IPS-18c (cell line): ENCODE measurements at regions not wholly inside any gene's neighbourhood (a gene's known extent, or its start where the extent isn't known, plus 50 kb on each side); places are given as distances from the start of the nearest gene placed in this dataset.

ENCODE experiments used
- H3K4me3 ChIP-seq: 2 replicates; pipeline ENCODE4 v1.7.0; 2013; ENCODE audit warnings: low read depth, mild to moderate bottlenecking, low read length, moderate library complexity; ENCODE audit not compliant: insufficient read depth
- H3K9me3 ChIP-seq: one replicate; pipeline ENCODE4 v1.6.1; 2013; ENCODE audit warnings: mild to moderate bottlenecking, low read length, moderate library complexity; ENCODE audit not compliant: control insufficient read depth, insufficient read depth

DNA sequence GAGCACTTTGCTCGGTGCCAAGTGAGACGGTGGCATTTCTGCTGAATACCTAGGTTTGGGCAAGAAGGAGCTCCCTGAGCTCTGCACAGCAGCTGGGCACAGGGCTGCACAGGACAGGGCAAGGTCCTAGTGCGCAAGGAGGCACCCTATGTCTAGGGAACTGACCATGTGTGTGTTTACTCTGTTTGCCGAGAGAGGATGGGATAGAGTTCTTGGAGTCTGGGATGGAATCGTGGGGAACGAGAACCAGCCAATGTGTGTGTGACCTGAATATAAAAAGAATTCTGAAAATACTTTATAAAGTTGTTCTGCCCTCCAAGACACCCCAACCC, 179.5 kb upstream of the NECTIN1 start:
- Histone ChIP-seq H3K9me3 (no peaks in the 10 kb centered on the region), H3K4me3 (no peak overlapping the region)

DNA sequence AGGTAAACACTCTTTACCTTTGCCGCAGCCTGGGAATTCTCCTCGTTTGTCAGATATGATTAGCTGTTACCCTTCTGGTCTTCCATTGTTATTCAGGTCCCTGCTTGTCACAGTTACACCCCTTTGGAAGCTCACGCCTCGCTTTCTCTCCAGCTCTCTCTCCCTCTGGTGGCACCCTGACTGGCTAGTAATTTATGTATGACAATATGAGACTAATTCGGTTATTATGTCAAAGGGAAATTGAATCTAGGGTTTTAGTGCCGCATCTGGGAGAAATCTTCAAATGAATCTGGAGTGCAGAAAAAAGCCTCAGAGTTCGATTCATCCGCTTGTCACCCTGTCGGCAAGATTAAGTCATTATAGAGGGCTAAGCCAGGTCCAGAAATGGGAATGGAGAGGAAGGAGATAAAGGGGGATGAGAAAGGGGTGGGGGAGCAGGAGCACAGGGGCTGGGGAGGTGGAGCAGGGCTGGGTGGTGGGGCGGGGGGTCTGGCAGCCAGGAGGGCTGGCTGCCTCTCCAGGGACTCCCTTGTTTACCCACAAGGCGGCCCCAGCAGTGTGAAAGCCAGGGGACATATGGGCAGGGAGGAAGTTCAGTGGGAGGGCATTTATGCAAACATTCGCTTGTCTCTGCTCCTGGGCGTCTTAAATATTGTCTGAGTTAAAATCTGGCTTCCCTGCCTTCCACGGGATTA, 179.0 kb upstream of the NECTIN1 start:
- Histone ChIP-seq H3K9me3 (no peaks in the 10 kb centered on the region), H3K4me3 (no peak overlapping the region)

DNA sequence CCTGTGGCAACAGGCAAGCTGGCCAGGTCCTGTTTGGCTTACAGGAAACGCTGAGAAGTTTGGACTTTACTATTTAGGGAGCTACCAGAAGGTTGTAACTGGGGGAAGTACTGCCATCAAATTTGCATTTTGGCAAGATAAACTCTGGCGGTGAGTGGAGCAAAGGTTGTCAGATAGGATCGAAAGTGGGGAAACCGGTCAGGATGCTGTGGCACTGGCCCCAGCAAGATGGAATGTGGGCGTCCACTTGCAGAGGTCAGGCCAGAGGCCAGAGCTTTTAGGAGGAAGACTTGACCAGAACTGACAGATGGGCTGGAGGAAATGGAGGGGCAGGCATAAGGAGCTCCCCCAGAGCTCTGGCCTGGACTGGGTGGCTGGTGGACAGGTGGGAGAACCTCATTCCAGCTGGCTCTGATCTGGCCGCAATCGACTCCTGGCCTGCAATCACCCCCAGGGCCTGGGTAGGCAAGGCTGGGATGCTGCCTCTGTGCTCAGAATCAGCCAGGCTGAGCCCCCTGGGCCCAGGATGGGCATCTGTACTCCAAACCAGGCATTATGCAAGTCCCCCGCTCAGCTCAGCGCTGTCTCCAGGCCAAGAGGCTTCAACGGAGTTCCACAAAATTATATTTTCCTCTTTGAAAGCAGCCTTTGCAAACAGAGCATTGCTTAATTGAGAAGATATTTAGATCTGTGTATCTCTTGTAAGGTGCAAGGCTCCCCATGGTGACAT, 178.3 kb upstream of the NECTIN1 start:
- H3K9me3 ChIP-seq: no peaks in the 10 kb centered on the region
- H3K4me3 ChIP-seq: no peak overlapping the region

DNA sequence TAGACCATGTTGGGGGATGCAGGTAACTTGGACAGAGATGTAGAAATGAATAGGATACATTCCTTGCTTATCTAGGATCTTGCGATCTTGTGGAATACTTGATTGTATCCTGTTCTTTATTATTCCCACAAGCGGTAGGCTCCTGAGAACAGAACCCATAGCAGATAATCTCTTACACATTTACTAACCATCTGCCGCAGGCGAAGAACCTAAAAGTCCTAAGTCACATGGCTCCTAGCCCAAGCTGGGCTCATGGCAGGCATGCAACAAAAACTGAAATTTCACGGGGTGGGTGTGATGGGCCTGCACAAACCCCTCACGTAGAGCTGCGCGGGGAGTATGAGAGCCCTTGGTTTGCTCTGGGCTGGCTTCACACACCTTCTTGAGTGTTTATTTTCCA, 177.4 kb upstream of the NECTIN1 start:
- Histone ChIP-seq H3K4me3 (no peak overlapping the region), H3K9me3 (no peaks in the 10 kb centered on the region)

DNA sequence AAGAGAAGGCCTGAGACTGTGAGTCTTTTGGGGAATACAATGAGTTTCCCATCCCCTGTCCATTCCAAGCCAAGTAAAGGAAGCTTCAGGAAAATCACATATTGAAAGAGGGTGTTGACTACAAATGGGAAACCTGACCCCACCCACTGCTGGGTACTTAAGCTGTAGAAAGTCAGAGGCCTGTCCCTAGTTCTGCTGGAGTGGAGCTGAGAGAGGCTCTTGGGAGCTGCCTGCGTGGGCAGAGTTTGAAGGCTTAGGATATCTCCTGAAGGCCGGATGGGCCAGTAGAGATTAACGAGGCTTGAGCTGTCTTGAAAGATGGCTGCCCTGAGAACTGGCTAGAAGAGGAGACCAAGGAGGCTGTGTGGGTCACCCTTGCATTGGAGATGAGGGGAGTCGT, 176.2 kb upstream of the NECTIN1 start:
- no peaks in the 10 kb centered on the region for H3K9me3 ChIP-seq
- no peak overlapping the region for H3K4me3 ChIP-seq

DNA sequence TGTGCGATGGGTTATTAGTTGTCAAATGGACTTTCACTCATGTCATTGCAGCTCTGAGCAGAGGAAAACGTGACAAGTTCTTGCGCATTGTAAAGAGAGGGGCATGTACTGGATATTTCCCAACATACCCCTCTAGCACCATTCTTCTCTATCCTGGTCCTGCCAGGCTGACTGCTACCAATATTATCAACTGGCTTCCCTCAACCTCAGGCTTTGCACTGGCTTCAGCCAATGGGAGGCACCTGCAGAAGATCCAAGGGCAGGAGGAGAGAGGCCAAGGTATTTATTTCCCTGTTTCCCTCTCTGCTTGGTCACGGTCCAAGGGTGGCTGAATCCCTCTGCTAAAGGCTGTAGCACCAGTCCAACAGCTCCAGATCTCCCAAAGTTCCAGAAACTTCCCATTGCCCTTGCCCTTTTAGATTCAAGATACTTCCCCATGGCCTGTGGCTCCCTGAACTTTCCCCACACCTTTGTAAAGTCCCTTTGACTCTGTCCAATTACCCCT, 175.6 kb upstream of the NECTIN1 start:
- Histone ChIP-seq H3K9me3 (no peaks in the 10 kb centered on the region), H3K4me3 (no peak overlapping the region)

DNA sequence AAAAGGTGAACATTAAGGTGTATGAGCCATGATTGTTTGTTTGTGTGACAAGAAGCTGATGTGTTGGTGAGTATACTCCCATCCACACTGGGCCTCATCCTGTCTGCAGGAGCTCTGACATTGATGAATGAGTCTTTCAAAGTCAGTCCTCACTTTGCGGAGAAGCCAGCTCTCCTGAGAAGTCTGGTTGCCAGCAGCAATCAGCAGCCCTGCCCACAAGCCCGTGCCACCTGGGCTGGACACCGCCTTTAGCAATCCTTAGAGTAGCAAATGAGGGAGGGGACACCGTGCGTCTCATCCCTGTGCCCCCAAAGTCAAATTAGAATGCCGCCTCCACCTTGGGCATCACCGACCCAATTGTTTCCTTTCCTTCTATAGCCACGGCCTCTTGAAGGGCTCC, 174.8 kb upstream of the NECTIN1 start:
- Histone ChIP-seq H3K9me3 (no peaks in the 10 kb centered on the region), H3K4me3 (no peak overlapping the region)

DNA sequence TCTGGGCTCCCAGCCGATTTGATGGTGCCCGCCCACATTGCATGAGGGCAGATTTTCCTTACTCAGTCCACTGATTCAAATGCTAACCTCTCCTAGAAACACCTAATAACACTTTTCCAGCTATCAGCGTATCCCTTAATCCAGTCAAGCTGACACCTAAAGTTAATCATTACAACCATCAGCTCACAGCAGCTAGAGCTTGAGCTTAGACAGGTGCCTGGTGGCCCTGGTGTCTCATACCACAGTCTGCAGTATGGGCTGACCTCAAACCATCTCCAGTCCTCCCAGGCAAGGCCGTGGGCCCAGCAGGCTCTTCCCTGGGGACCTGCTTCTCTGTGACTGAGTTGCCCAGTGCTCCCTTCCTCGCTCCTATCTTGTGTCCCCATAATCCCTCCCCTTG, 174.4 kb upstream of the NECTIN1 start:
- H3K4me3 ChIP-seq: no peak overlapping the region
- no peaks in the 10 kb centered on the region for H3K9me3 ChIP-seq

DNA sequence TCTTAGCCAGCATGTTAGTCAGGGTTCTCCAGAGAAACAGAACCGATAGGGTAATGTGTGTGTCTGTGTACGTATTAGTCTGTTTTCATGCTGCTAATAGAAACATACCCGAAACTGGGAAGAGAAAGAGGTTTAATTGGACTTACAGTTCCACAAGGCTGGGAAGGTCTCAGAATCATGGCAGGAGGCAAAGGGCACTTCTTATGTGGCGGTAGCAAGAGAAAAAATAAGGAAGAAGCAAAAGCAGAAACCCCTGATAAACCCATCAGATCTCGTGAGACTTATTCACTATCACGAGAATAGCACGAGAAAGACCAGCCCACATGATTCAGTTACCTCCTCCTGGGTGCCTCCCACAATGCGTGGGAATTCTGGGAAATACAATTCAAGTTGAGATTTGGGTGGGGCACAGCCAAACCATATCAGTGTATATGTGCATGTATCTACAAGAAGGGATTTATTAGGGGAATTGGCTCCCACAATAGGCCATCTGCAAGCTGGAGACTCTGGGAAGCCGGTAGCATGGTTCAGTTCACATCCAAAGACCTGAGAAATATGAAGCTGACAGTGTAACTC, 173.7 kb upstream of the NECTIN1 start:
- Histone ChIP-seq H3K9me3 (no peaks in the 10 kb centered on the region), H3K4me3 (no peak overlapping the region)

DNA sequence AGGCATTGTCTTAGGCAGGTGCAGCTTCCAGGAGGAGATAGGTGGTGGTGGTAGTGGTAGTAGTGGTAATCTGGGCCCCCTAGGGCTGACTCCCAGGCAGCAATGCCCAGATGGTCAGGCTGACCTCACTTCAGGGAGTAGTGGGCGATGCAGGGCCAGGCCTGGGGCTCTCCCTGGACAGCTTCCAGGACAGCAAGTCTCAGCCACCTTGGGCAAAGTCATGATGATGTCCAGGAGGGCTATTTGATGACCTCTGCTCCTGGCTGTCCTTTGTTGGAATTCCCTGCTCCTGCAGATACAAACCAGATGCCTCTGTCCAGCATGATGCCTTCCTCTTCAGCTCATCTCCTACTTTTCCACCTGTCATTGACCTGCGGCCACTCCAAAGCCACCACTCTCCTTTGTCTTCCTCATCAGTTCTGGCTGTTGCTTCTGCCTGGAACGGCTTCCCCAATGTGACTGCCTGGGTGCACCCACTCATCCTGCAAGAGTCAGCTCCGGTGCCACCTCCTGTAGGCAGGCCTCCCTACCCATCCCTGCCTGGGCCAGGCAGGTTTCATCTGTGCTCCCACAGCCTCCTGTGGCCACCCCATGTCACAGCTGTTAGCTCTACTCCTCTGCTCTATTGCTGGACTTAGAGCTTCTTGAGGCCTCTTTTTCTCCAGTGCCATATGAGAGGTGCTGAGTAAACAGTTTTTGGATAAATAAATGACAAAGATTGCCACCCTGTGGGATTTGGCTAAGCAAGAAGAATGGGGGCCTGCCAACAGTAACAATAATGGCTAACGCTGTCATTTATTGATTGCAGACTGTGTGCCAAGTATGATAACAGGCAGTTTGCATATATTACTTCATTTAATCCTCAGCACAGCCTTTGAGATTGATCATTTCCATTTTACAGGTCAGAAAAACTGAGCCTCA, 172.9 kb upstream of the NECTIN1 start:
- H3K4me3 ChIP-seq: no peak overlapping the region

DNA sequence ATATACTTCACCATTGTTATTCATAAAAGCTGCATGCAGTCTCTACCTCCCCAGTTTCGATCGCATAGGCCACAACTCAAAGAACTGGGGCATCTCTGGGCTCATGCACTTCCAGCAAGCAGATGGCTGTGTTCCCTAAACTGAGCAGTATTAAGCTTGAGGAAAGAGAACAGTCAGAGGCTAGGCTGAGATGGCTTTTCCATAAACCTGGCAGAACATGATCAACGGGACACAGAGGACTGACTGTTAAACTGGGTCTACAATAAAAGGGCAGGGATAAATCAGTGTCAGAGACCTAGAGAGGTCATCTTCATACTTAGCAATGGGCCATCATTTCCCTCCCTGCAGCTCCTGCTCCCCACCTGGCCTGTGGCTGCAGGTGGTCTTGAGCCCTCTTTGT, 171.0 kb upstream of the NECTIN1 start:
- Histone ChIP-seq H3K4me3 (no peak overlapping the region), H3K9me3 (no peaks in the 10 kb centered on the region)

More for the DNA sequence above, 172.9 kb upstream of the NECTIN1 start:
- no peaks in the 10 kb centered on the region for H3K9me3 ChIP-seq

DNA sequence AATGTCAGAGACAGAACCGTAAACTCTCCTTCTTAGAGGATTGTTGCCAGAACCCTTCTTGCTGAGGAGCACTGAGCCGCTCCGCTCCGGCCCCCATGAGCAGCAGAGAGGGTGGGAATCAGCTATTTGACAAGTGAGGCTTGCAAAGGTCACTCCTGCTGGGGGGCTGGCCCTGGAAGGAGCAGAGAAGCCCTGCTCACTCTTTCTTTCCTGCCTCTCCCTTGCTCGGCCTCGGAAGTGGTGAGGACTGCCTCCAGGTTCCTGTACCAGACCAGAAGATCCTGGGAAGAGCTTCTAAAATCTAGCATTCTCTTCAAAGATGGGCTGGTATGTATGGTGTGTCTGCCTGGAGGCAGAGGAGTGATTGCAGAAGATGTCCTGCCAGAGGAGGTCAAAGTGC, 168.6 kb upstream of the NECTIN1 start:
- Histone ChIP-seq H3K4me3 (no peak overlapping the region), H3K9me3 (no peaks in the 10 kb centered on the region)

DNA sequence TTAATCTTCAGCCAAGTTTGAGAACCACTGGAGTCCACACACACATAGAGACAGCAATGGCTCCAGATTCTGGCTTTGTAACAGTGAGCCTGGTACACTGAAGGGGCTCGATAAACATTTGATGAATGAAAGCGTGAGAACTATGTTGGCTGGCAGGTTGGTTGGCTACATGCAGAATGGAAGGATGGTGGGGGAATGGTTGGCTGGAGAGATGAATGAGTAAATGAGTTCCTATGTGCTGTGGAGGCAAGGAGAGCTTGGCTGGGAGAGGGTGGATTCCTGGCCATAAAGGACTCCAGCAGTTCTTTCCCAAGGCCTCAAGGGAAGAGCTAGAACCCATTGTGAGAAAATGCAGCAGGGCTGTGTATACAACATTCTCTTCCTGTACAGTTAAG, 168.0 kb upstream of the NECTIN1 start:
- Histone ChIP-seq H3K9me3 (no peaks in the 10 kb centered on the region), H3K4me3 (no peak overlapping the region)

DNA sequence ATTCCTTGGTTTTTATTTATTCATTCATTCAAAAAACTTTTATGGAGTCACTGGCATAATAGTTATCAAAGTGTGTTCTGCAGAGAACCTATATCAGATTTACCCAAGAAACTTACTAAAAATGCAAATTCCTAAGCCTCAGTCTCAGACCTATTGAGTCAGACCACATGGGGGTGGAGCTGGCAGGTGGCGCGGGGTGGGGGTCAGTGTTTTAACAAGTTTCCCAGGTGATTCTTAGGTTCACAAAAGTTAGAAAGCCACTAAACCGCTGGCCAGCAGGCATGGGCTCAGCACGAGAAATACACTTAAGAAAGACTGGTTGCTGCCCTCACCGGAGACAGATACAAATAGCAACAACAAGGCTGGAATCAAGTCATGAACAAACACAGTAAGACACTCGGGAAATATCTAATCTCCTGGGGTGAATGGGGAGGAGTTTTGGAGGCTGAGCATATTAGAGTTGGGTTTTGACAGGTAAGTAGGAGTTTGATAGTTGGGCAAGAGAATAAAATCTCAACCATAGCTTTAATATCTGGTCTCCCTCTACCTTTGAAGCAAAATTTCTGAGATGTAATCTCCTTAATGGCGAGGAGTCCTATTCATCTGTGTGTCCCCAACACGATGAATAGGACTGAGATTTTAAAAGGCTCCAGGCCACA, 167.5 kb upstream of the NECTIN1 start:
- no peaks in the 10 kb centered on the region for H3K9me3 ChIP-seq

DNA sequence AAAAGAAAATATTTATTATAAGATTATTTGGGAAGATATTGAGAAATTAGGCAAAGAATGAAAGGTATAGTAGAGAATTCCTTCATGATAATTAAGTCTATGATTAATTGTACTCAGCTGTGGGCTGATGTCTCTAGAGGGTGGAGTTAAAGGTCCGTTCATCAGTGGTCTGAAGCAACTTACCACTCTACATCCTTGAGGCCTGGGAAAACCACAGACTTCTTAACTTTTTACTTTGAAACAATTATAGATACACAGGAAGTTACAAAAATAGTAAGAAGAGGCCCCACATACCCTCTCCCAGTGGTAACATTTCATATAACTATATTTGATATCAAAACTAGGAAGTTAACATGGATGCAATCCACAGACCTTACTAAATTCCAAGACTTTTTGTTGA, 167.0 kb upstream of the NECTIN1 start:
- Histone ChIP-seq H3K9me3 (no peaks in the 10 kb centered on the region), H3K4me3 (no peak overlapping the region)

More for the DNA sequence above, 167.5 kb upstream of the NECTIN1 start:
- no peak overlapping the region for H3K4me3 ChIP-seq

DNA sequence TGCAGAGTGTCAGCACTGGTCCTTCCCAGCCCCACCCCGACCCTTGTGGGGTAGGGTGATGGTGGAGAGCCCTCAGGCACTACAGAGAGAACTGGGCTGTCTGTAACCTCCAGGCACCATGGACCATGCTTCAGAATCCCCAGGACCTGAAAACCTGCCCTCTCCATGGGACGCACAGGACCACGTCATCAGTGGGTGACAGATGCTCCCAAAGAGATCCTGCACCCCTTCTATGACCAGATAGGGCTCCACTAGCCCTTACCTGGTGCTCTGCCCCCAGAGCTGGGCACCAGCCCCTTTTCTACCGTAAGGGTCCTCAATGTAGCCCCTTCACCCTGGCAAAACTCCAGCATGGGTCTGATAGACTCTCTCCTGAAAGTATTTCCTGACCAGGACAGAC, 165.9 kb upstream of the NECTIN1 start:
- no peak overlapping the region for H3K4me3 ChIP-seq
- no peaks in the 10 kb centered on the region for H3K9me3 ChIP-seq

DNA sequence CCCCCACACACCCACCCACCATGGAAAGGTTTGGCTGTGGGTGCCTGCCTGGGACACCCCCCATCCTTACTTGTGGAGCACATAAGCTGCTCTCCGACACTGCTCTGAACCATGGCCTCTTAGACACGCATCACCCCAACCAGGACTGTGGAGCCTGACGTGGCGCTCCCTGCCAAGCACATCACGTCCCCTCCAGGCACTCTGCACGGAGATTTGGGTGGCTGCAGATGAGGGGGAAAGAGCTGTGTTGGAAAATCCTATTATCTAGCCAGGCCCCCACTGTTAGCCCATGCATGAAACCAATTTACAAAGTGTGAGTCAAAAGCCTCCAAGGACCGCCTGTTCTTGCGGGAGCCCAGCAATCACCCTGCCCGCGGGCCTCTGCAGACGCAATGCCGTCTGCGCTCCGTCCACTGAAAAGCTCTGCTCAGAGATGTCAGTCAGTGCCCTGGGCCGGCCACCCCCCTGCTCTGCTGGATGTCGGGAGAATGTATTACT, 163.4 kb upstream of the NECTIN1 start:
- no peak overlapping the region for H3K4me3 ChIP-seq
- no peaks in the 10 kb centered on the region for H3K9me3 ChIP-seq
